DND-41 (cell line): ENCODE measurements at regions not wholly inside any gene's neighbourhood (a gene's known extent, or its start where the extent isn't known, plus 50 kb on each side); places are given as distances from the start of the nearest gene placed in this dataset.

Experiments used
- CTCF ChIP-seq: IDR thresholded peaks from 2 replicates; pipeline ENCODE4 v1.5.1; 2012; ENCODE audit warnings: borderline replicate concordance, low read length, moderate library complexity, mild to moderate bottlenecking; ENCODE audit not compliant: poor library complexity, severe bottlenecking; ENCODE audit errors: extremely low read depth
- EZH2 ChIP-seq: IDR thresholded peaks from 3 replicates; pipeline ENCODE4 v1.6.1; 2012; ENCODE audit warnings: borderline replicate concordance, low read depth, mild to moderate bottlenecking, moderate library complexity, low read length, inconsistent platforms; ENCODE audit not compliant: severe bottlenecking

GRCh38 chr2:145114726-145115125, 594.8 kb upstream of the ZEB2 start:
- TF ChIP-seq CTCF: no peak
- TF ChIP-seq EZH2: no peak
